H1 (cell line): ENCODE measurements at regions not wholly inside any gene's neighbourhood (a gene's known extent, or its start where the extent isn't known, plus 50 kb on each side); places are given as distances from the start of the nearest gene placed in this dataset.

Experiments
- CTCF ChIA-PET: fragments of 300-600 bp; sonication (Branson Sonifier 250); formaldehyde crosslinking; loops from one replicate; lab custom pipeline; 2021; ENCODE audit not compliant: partially characterized antibody; lab: Charles Lee
- POLR2A ChIA-PET: fragments of 300-600 bp; sonication (Branson Sonifier 250); formaldehyde crosslinking; loops from one replicate; lab custom pipeline; 2021; ENCODE audit warnings: inconsistent platforms; ENCODE audit not compliant: partially characterized antibody; lab: Charles Lee
- DNase-seq, 2 experiments: peaks; one replicate each; pipeline versions ENCODE4 v3.0.0 to v3.0.0-alpha.2; 2010 to 2022; ENCODE audit warnings: low spot score in 2 of 2, low read depth in 1 of 2, mixed read lengths in 1 of 2
- FAIRE-seq: peaks from 2 replicates; lab custom pipeline; 2011; peaks lifted over from hg19 to GRCh38; lab: Jason Lieb, UNC
- H2AFZ ChIP-seq: 2 replicates; pipeline ENCODE4 v1.8.1; 2012; ENCODE audit warnings: low read length, inconsistent platforms
- H2AK5ac ChIP-seq: 2 replicates; pipeline ENCODE4 v1.6.1; 2013; ENCODE audit warnings: low read depth, low read length
- H2BK120ac ChIP-seq: replicated peaks from 2 replicates; pipeline ENCODE3; 2013; ENCODE audit warnings: low read depth, low read length, inconsistent platforms
- H2BK12ac ChIP-seq: 2 replicates; pipeline ENCODE4 v1.6.1; 2013; ENCODE audit warnings: low read depth, low read length
- H2BK15ac ChIP-seq: 2 replicates; pipeline ENCODE4 v1.6.1; 2013; ENCODE audit warnings: low read length
- H2BK20ac ChIP-seq: 2 replicates; pipeline ENCODE4 v1.6.1; 2013; ENCODE audit warnings: low read length
- H2BK5ac ChIP-seq: 2 replicates; pipeline ENCODE4 v1.6.1; 2013; ENCODE audit warnings: low read depth, low read length
- H3K14ac ChIP-seq: 2 replicates; pipeline ENCODE4 v1.6.1; 2013; ENCODE audit warnings: inconsistent platforms; ENCODE audit not compliant: insufficient read length
- H3K18ac ChIP-seq: 2 replicates; pipeline ENCODE4 v1.6.1; 2013; ENCODE audit warnings: low read length; ENCODE audit errors: extremely low read depth
- H3K23ac ChIP-seq: 2 replicates; pipeline ENCODE4 v1.6.1; 2013; ENCODE audit warnings: inconsistent platforms; ENCODE audit not compliant: insufficient read length
- H3K23me2 ChIP-seq: 2 replicates; pipeline ENCODE4 v1.6.1; 2013; ENCODE audit warnings: low read depth, low read length
- H3K27ac ChIP-seq: 2 replicates; pipeline ENCODE4 v1.6.1; 2011; ENCODE audit warnings: low read depth, low read length, inconsistent platforms
- H3K27me3 ChIP-seq, 4 experiments: replicated peaks in 1 of 4; 1 replicate in 1 of 4; 2 replicates in 3 of 4; pipeline versions ENCODE4 v1.6.1 to v1.8.1; 2011 to 2013; ENCODE audit warnings: low read length in 3 of 4, mild to moderate bottlenecking in 3 of 4, inconsistent platforms in 2 of 4, mixed read lengths in 2 of 4, moderate library complexity in 1 of 4; ENCODE audit not compliant: control insufficient read depth in 3 of 4, insufficient read depth in 3 of 4; ENCODE audit errors: extremely low read depth in 1 of 4
- H3K36me3 ChIP-seq, 4 experiments: 2 replicates each; pipeline versions ENCODE4 v1.6.1 to v1.8.1; 2011 to 2013; ENCODE audit warnings: mild to moderate bottlenecking in 4 of 4, low read length in 3 of 4, moderate library complexity in 2 of 4, control low read depth in 1 of 4, inconsistent platforms in 1 of 4; ENCODE audit not compliant: insufficient read depth in 4 of 4, control insufficient read depth in 2 of 4
- H3K4ac ChIP-seq: replicated peaks from 2 replicates; pipeline ENCODE3; 2013; ENCODE audit warnings: low read length, low read depth, mixed read lengths, inconsistent platforms; ENCODE audit not compliant: insufficient read length
- H3K4me1 ChIP-seq, 4 experiments: replicated peaks in 1 of 4; 1 replicate in 1 of 4; 2 replicates in 3 of 4; pipeline versions ENCODE4 v1.6.1 to v1.8.1; 2011 to 2013; ENCODE audit warnings: low read length in 3 of 4, inconsistent platforms in 2 of 4, mixed read lengths in 1 of 4; ENCODE audit not compliant: insufficient read depth in 4 of 4, control insufficient read depth in 3 of 4
- H3K4me2 ChIP-seq, 2 experiments: 2 replicates each; pipeline versions ENCODE4 v1.6.1 to v1.8.1; 2011 to 2013; ENCODE audit warnings: low read depth in 2 of 2, low read length in 2 of 2, control low read depth in 1 of 2, inconsistent platforms in 1 of 2, mild to moderate bottlenecking in 1 of 2; ENCODE audit not compliant: insufficient read depth in 1 of 2
- H3K4me3 ChIP-seq, 4 experiments: fragments of 200-600, 300-600 bp in 1 of 4; sonication (generic), shearing (Covaris generic), sonication (Bioruptor Twin) in 1 of 4; 2 replicates each; pipeline versions ENCODE4 v1.5.1 to v1.8.1; 2011 to 2016; ENCODE audit warnings: low read length in 4 of 4, low read depth in 3 of 4, control low read depth in 2 of 4, inconsistent platforms in 2 of 4, mild to moderate bottlenecking in 2 of 4, mixed read lengths in 1 of 4, moderate library complexity in 1 of 4; ENCODE audit not compliant: insufficient read depth in 2 of 4; ENCODE audit errors: extremely low read depth in 1 of 4
- H3K56ac ChIP-seq: replicated peaks from 2 replicates; pipeline ENCODE3; 2013; ENCODE audit warnings: low read depth, mild to moderate bottlenecking, mixed read lengths, low read length, inconsistent platforms; ENCODE audit not compliant: insufficient read length
- H3K79me1 ChIP-seq: 2 replicates; pipeline ENCODE4 v1.6.1; 2013; ENCODE audit warnings: low read depth, low read length, control low read depth
- H3K79me2 ChIP-seq, 2 experiments: 2 replicates each; pipeline versions ENCODE4 v1.6.1 to v1.8.1; 2012 to 2013; ENCODE audit warnings: low read length in 2 of 2, mild to moderate bottlenecking in 2 of 2, inconsistent platforms in 1 of 2; ENCODE audit not compliant: insufficient read depth in 2 of 2, control insufficient read depth in 1 of 2
- H3K9ac ChIP-seq, 4 experiments: replicated peaks in 1 of 4; 1 replicate in 1 of 4; 2 replicates in 3 of 4; pipeline versions ENCODE4 v1.6.1 to v1.8.1; 2011 to 2013; ENCODE audit warnings: low read depth in 3 of 4, low read length in 3 of 4, control low read depth in 2 of 4, mild to moderate bottlenecking in 2 of 4, moderate library complexity in 2 of 4, inconsistent platforms in 1 of 4; ENCODE audit errors: extremely low read depth in 1 of 4
- H3K9me3 ChIP-seq, 2 experiments: 2 replicates each; pipeline versions ENCODE4 v1.6.1 to v1.8.1; 2012 to 2013; ENCODE audit warnings: mild to moderate bottlenecking in 2 of 2, moderate library complexity in 2 of 2, control low read depth in 1 of 2, inconsistent platforms in 1 of 2, low read depth in 1 of 2, low read length in 1 of 2, mixed read lengths in 1 of 2; ENCODE audit not compliant: insufficient read depth in 2 of 2
- H4K20me1 ChIP-seq, 2 experiments: replicated peaks in 1 of 2; 2 replicates each; pipeline versions ENCODE3 to v1.8.1; 2011 to 2013; ENCODE audit warnings: inconsistent platforms in 2 of 2, low read length in 2 of 2, mild to moderate bottlenecking in 1 of 2; ENCODE audit not compliant: insufficient read depth in 2 of 2, control insufficient read depth in 1 of 2
- H4K5ac ChIP-seq: 2 replicates; pipeline ENCODE4 v1.6.1; 2013; ENCODE audit warnings: low read length, low read depth, mixed read lengths, inconsistent platforms; ENCODE audit not compliant: insufficient read length
- H4K8ac ChIP-seq: 2 replicates; pipeline ENCODE4 v1.8.0; 2013; ENCODE audit warnings: mild to moderate bottlenecking, moderate library complexity, low read length, inconsistent platforms; ENCODE audit not compliant: insufficient read depth; ENCODE audit errors: extremely low read depth
- H4K91ac ChIP-seq: replicated peaks from 2 replicates; pipeline ENCODE3; 2013; ENCODE audit warnings: low read length, mixed read lengths, inconsistent platforms; ENCODE audit not compliant: insufficient read length
- CBX5 ChIP-seq: fragments of 300-800, 300-1000 bp; sonication (generic); IDR thresholded peaks from 2 replicates; pipeline ENCODE4 v1.7.1; 2016; ENCODE audit warnings: antibody characterized with exemption, low read length, low read depth
- CHD1 ChIP-seq: IDR thresholded peaks from 2 replicates; pipeline ENCODE4 v1.6.1; 2012; ENCODE audit warnings: low read depth, low read length, improper control_type of control experiment
- KDM5A ChIP-seq: fragments of 200-600 bp; IDR thresholded peaks from 2 replicates; pipeline ENCODE4 v1.7.1; 2012; ENCODE audit warnings: mild to moderate bottlenecking, low read length, inconsistent platforms, mixed read lengths
- RBBP5 ChIP-seq: IDR thresholded peaks from 2 replicates; pipeline ENCODE4 v1.7.1; 2012; ENCODE audit warnings: low read depth, mild to moderate bottlenecking, inconsistent platforms, low read length, moderate library complexity, borderline replicate concordance
- SUZ12 ChIP-seq: fragments of 200-600 bp; sonication (generic); IDR thresholded peaks from 2 replicates; pipeline ENCODE4 v1.6.1; 2012; ENCODE audit warnings: mild to moderate bottlenecking, inconsistent platforms, low read length, moderate library complexity, mixed read lengths

GRCh38 chr13:70424928-70425327 is 316.7 kb upstream of the KLHL1 start:
- H3K27ac ChIP-seq = no peak overlapping the region
- H4K20me1 ChIP-seq = no peaks in the 10 kb centered on the region
- H2BK15ac ChIP-seq = no peak overlapping the region
- H4K8ac ChIP-seq = no peak overlapping the region
- H3K23ac ChIP-seq = no peak overlapping the region
- no peak overlapping the region for H4K91ac ChIP-seq
- no peak overlapping the region for H3K14ac ChIP-seq
- no peak for FAIRE-seq
- CTCF ChIA-PET = no interaction called here
- no peak overlapping the region for H2AFZ ChIP-seq
- no peak overlapping the region for H3K4me2 ChIP-seq
- 0 out of 2 replicates have a peak overlapping the region, but pooled peaks have one; percentile 29 for H2BK12ac ChIP-seq
- H4K5ac ChIP-seq = no peak overlapping the region
- peaks cover 0 to 4% (median 0%) of the 10 kb centered on the region in 4 experiments; a peak in 2 of 7 replicates for H3K4me1 ChIP-seq
- TF ChIP-seq SUZ12 (no peak), CHD1 (no peak), KDM5A (no peak), CBX5 (no peak), RBBP5 (no peak)
- H3K79me2 ChIP-seq = no peaks in the 10 kb centered on the region
- POLR2A ChIA-PET = interaction anchor here (2.0 kb wide), 1 partner anchor 8 kb away, joined by 14 read pairs; no protein-coding TSS in a partner anchor
- H3K9ac ChIP-seq = no peak overlapping the region
- H2AK5ac ChIP-seq = no peak overlapping the region
- H2BK5ac ChIP-seq = no peak overlapping the region
- no peaks in the 10 kb centered on the region for H3K79me1 ChIP-seq
- no peaks in the 10 kb centered on the region for H3K23me2 ChIP-seq
- H3K9me3 ChIP-seq = no peaks in the 10 kb centered on the region
- no peak overlapping the region for H3K18ac ChIP-seq
- H3K56ac ChIP-seq = no peak overlapping the region
- no peaks in the 10 kb centered on the region for H3K36me3 ChIP-seq
- DNase-seq = no peak
- no peak overlapping the region for H2BK20ac ChIP-seq
- H2BK120ac ChIP-seq = no peak overlapping the region
- H3K27me3 ChIP-seq = no peaks in the 10 kb centered on the region
- no peak overlapping the region for H3K4ac ChIP-seq
- no peak overlapping the region for H3K4me3 ChIP-seq
